ENCODE measurements at regions not wholly inside any gene's neighbourhood (a gene's known extent, or its start where the extent isn't known, plus 50 kb on each side); places are given as distances from the start of the nearest gene placed in this dataset.

- Histone ChIP-seq H3K36me3 (no peaks in the 10 kb centered on the region), H3K4me3 (no peak overlapping the region), H3K4me1 (no peaks in the 10 kb centered on the region), H3K27me3 (no peaks in the 10 kb centered on the region), H3K27ac (no peak overlapping the region), H3K9me3 (no peaks in the 10 kb centered on the region)
- no peak for TF ChIP-seq CTCF (IDR thresholded peaks at IDR 0.05)
- DNase-seq = no peak
- intact Hi-C loops (cut with DNase I; ENCODE audit: low total_unique reads) = no loop called here
These were observed 182.2 kb upstream of the CPHXL start for GRCh38 chr16:75908331-75909117.

GRCh38 chr16:75909746-75910145 lies 183.5 kb upstream of the CPHXL start:
- Histone ChIP-seq H3K27me3 (no peaks in the 10 kb centered on the region), H3K27ac (no peak overlapping the region), H3K9me3 (no peaks in the 10 kb centered on the region), H3K36me3 (no peaks in the 10 kb centered on the region), H3K4me3 (no peak overlapping the region), H3K4me1 (no peaks in the 10 kb centered on the region)
- no peak for TF ChIP-seq CTCF (IDR thresholded peaks at IDR 0.05)
- intact Hi-C loops (cut with DNase I; ENCODE audit: low total_unique reads) = no loop called here
- no peak for DNase-seq

- no peaks in the 10 kb centered on the region for H3K9me3 ChIP-seq
- no peak for TF ChIP-seq CTCF (IDR thresholded peaks at IDR 0.05)
- H3K4me1 ChIP-seq = no peaks in the 10 kb centered on the region
- H3K27ac ChIP-seq = no peak overlapping the region
- no peak for DNase-seq
- H3K36me3 ChIP-seq = no peaks in the 10 kb centered on the region
- H3K4me3 ChIP-seq = no peak overlapping the region
- H3K27me3 ChIP-seq = no peaks in the 10 kb centered on the region
- intact Hi-C loops (cut with DNase I; ENCODE audit: low total_unique reads) = no loop called here
These were observed 185.6 kb upstream of the CPHXL start for GRCh38 chr16:75911896-75912295.

GRCh38 chr16:75913958-75914357 lies 187.7 kb upstream of the CPHXL start:
- intact Hi-C loops (cut with DNase I; ENCODE audit: low total_unique reads) = no loop called here
- Histone ChIP-seq H3K27ac (no peak overlapping the region), H3K27me3 (no peaks in the 10 kb centered on the region), H3K36me3 (no peaks in the 10 kb centered on the region), H3K9me3 (no peaks in the 10 kb centered on the region), H3K4me3 (no peak overlapping the region), H3K4me1 (no peaks in the 10 kb centered on the region)
- DNase-seq = no peak
- no peak for TF ChIP-seq CTCF (IDR thresholded peaks at IDR 0.05)

GRCh38 chr16:75916451-75916850 lies 190.2 kb upstream of the CPHXL start:
- no peak overlapping the region for H3K4me3 ChIP-seq
- no peaks in the 10 kb centered on the region for H3K36me3 ChIP-seq
- no peak for DNase-seq
- peaks cover 0 to 8% (median 0%) of the 10 kb centered on the region in 4 donors for H3K4me1 ChIP-seq
- H3K27ac ChIP-seq = no peak overlapping the region
- no peaks in the 10 kb centered on the region for H3K9me3 ChIP-seq
- intact Hi-C loops (cut with DNase I; ENCODE audit: low total_unique reads) = no loop called here
- H3K27me3 ChIP-seq = no peaks in the 10 kb centered on the region
- no peak for TF ChIP-seq CTCF (IDR thresholded peaks at IDR 0.05)

Measured in tibial artery (tissue), 4 donors.